Kidney (tissue), 13 donors: ENCODE measurements at regions not wholly inside any gene's neighbourhood (a gene's known extent, or its start where the extent isn't known, plus 50 kb on each side); places are given as distances from the start of the nearest gene placed in this dataset.

Experiments used
- DNase-seq, 5 donors: peaks; one replicate each; pipeline ENCODE4 v3.0.0-alpha.2; 2013 to 2020
- FAIRE-seq: peaks from 2 replicates; lab custom pipeline; 2012; peaks lifted over from hg19 to GRCh38; lab: Jason Lieb, UNC
- H3K27ac ChIP-seq, 2 donors: one replicate each; pipeline ENCODE4 v1.7.0; 2013; ENCODE audit warnings: low read depth in 2 of 2, low read length in 2 of 2, inconsistent platforms in 1 of 2
- H3K27me3 ChIP-seq: one replicate; pipeline ENCODE4 v1.7.1; 2013; ENCODE audit warnings: low read length, inconsistent platforms; ENCODE audit not compliant: control insufficient read depth, insufficient read depth
- H3K36me3 ChIP-seq, 3 donors: one replicate each; pipeline versions ENCODE4 v1.7.0 to v1.7.1; 2013; ENCODE audit warnings: low read length in 3 of 3, control low read depth in 1 of 3, inconsistent platforms in 1 of 3; ENCODE audit not compliant: insufficient read depth in 3 of 3, control insufficient read depth in 2 of 3
- H3K4me1 ChIP-seq, 3 donors: one replicate each; pipeline versions ENCODE4 v1.7.0 to v1.7.1; 2013; ENCODE audit warnings: low read length in 3 of 3, inconsistent platforms in 1 of 3, low read depth in 1 of 3; ENCODE audit not compliant: control insufficient read depth in 2 of 3, insufficient read depth in 2 of 3
- H3K4me3 ChIP-seq, 3 donors: one replicate each; pipeline versions ENCODE4 v1.7.0 to v1.8.1; 2013; ENCODE audit warnings: low read length in 3 of 3, control low read depth in 1 of 3, inconsistent platforms in 1 of 3
- H3K9ac ChIP-seq, 3 donors: one replicate each; pipeline versions ENCODE4 v1.7.0 to v1.7.1; 2013; ENCODE audit warnings: low read length in 3 of 3, control low read depth in 1 of 3, inconsistent platforms in 1 of 3
- H3K9me3 ChIP-seq, 3 donors: one replicate each; pipeline versions ENCODE4 v1.7.0 to v1.7.1; 2013; ENCODE audit warnings: low read length in 3 of 3, control low read depth in 1 of 3, inconsistent platforms in 1 of 3; ENCODE audit not compliant: control insufficient read depth in 2 of 3, insufficient read depth in 1 of 3
- CTCF ChIP-seq: IDR thresholded peaks from 3 replicates; pipeline ENCODE4 v1.5.1; 2012; ENCODE audit warnings: mild to moderate bottlenecking, moderate library complexity, borderline replicate concordance; ENCODE audit not compliant: insufficient read depth; ENCODE audit errors: extremely low read depth
- intact Hi-C: fragments of 100-400 bp; cut with DNase I; formaldehyde crosslinking; loops from one replicate; pipeline ENCODE4 v1.11.1; 2022
- donor health status: control.
- donor health status: control.
- donor health status: control.
- donor health status: control.
- donor health status: control.
- donor health status: DM: yes; HTN: yes; CAD: no.
- donor health status: Normal renal cell carcinoma (clear cell type).

GRCh38 chr9:80885894-80886293, 803.5 kb downstream of the TLE1 start:
- Histone ChIP-seq H3K4me1 (no peaks in the 10 kb centered on the region), H3K27me3 (no peaks in the 10 kb centered on the region), H3K9ac (no peak overlapping the region), H3K36me3 (no peaks in the 10 kb centered on the region), H3K9me3 (no peaks in the 10 kb centered on the region), H3K4me3 (no peak overlapping the region), H3K27ac (no peak overlapping the region)
- TF ChIP-seq CTCF, result no peak
- intact Hi-C loops, result no loop called here
- DNase-seq, result no peak
- FAIRE-seq, result no peak

- no peak overlapping the region for H3K27ac ChIP-seq
- FAIRE-seq, result no peak
- H3K4me3 ChIP-seq, result no peak overlapping the region
- no peaks in the 10 kb centered on the region for H3K9me3 ChIP-seq
- no peaks in the 10 kb centered on the region for H3K27me3 ChIP-seq
- TF ChIP-seq CTCF, result no peak
- no peak for DNase-seq
- intact Hi-C loops, result no loop called here
- no peaks in the 10 kb centered on the region for H3K36me3 ChIP-seq
- no peaks in the 10 kb centered on the region for H3K4me1 ChIP-seq
- no peak overlapping the region for H3K9ac ChIP-seq
Measured at GRCh38 chr9:80883826-80884579, 805.3 kb downstream of the TLE1 start.

GRCh38 chr9:80883426-80883825, 805.9 kb downstream of the TLE1 start:
- DNase-seq (no peak), FAIRE-seq (no peak)
- no peaks in the 10 kb centered on the region for H3K36me3 ChIP-seq
- H3K9ac ChIP-seq, result no peak overlapping the region
- H3K4me1 ChIP-seq, result no peaks in the 10 kb centered on the region
- TF ChIP-seq CTCF, result no peak
- no peaks in the 10 kb centered on the region for H3K9me3 ChIP-seq
- intact Hi-C loops, result no loop called here
- no peak overlapping the region for H3K4me3 ChIP-seq
- H3K27me3 ChIP-seq, result no peaks in the 10 kb centered on the region
- no peak overlapping the region for H3K27ac ChIP-seq
